Neural cell (in vitro differentiated cells): ENCODE measurements at regions not wholly inside any gene's neighbourhood (a gene's known extent, or its start where the extent isn't known, plus 50 kb on each side); places are given as distances from the start of the nearest gene placed in this dataset.

Experiments used
- H2AFZ ChIP-seq: fragments of 200-600, 300-800 bp; sonication (generic), shearing (Covaris generic); 2 replicates; pipeline ENCODE4 v1.6.0; 2014; ENCODE audit warnings: low read depth, mild to moderate bottlenecking, antibody characterized with exemption, low read length, moderate library complexity
- H3F3A ChIP-seq: fragments of 200-600 bp; shearing (Covaris generic); 2 replicates; pipeline ENCODE4 v1.6.1; 2016; ENCODE audit warnings: mild to moderate bottlenecking, moderate library complexity, mixed read lengths, antibody characterized with exemption, low read length; ENCODE audit not compliant: insufficient read depth, poor library complexity, severe bottlenecking
- H3K27ac ChIP-seq: fragments of 200-600, 300-800 bp; sonication (generic), shearing (Covaris generic); 2 replicates; pipeline ENCODE4 v1.5.1; 2014; ENCODE audit warnings: mild to moderate bottlenecking, low read length, moderate library complexity
- H3K27me3 ChIP-seq: fragments of 300-800, 200-600 bp; sonication (generic), shearing (Covaris generic); 2 replicates; pipeline ENCODE4 v1.6.0; 2014; ENCODE audit warnings: mild to moderate bottlenecking, low read depth, low read length, moderate library complexity; ENCODE audit not compliant: insufficient read depth
- H3K36me3 ChIP-seq: fragments of 300-800, 200-600 bp; sonication (generic), shearing (Covaris generic); 2 replicates; pipeline ENCODE4 v1.5.1; 2014; ENCODE audit warnings: mild to moderate bottlenecking, antibody characterized with exemption, low read length, moderate library complexity; ENCODE audit not compliant: insufficient read depth
- H3K4me2 ChIP-seq: fragments of 300-800, 200-600 bp; sonication (generic), shearing (Covaris generic); 2 replicates; pipeline ENCODE4 v1.6.0; 2014; ENCODE audit warnings: mild to moderate bottlenecking, low read length
- H3K4me3 ChIP-seq: fragments of 300-800, 200-600 bp; sonication (generic), shearing (Covaris generic); 2 replicates; pipeline ENCODE4 v1.5.1; 2014; ENCODE audit warnings: mild to moderate bottlenecking, low read length, moderate library complexity
- H3K79me2 ChIP-seq: fragments of 200-600 bp; shearing (Covaris generic); replicated peaks from 2 replicates; pipeline ENCODE4 v1.6.0; 2014; ENCODE audit warnings: mild to moderate bottlenecking, low read length, moderate library complexity; ENCODE audit not compliant: insufficient read depth
- H3K9ac ChIP-seq: fragments of 300-800, 200-600 bp; sonication (generic), shearing (Covaris generic); 2 replicates; pipeline ENCODE4 v1.6.1; 2016; ENCODE audit warnings: mild to moderate bottlenecking, low read length, mixed read lengths
- H3K9me2 ChIP-seq: fragments of 200-600 bp; shearing (Covaris generic); 2 replicates; pipeline ENCODE4 v1.6.1; 2016; ENCODE audit warnings: mild to moderate bottlenecking, low read length, mixed read lengths; ENCODE audit not compliant: insufficient read depth
- H3K9me3 ChIP-seq: fragments of 200-600, 300-800 bp; sonication (generic), shearing (Covaris generic); 2 replicates; pipeline ENCODE4 v1.6.1; 2016; ENCODE audit warnings: mild to moderate bottlenecking, mixed run types, low read length, moderate library complexity, mixed read lengths
- H4K20me1 ChIP-seq: fragments of 200-600 bp; shearing (Covaris generic); 2 replicates; pipeline ENCODE4 v1.6.1; 2016; ENCODE audit warnings: mild to moderate bottlenecking, mixed run types; ENCODE audit not compliant: insufficient read depth
- EP300 ChIP-seq: fragments of 450-650 bp; conservative IDR thresholded peaks from 2 replicates; pipeline ENCODE4 v1.6.1; 2014; ENCODE audit warnings: antibody characterized with exemption, mild to moderate bottlenecking, moderate library complexity; ENCODE audit not compliant: poor library complexity, severe bottlenecking
- EZH2 ChIP-seq: fragments of 200-600, 300-800 bp; shearing (Covaris generic), sonication (generic); IDR thresholded peaks from 2 replicates; pipeline ENCODE4 v1.6.1; 2014; ENCODE audit warnings: antibody characterized with exemption, low read length, borderline replicate concordance, mild to moderate bottlenecking; ENCODE audit not compliant: insufficient read depth, poor library complexity, severe bottlenecking
- MXI1 ChIP-seq: fragments of 450-650 bp; conservative IDR thresholded peaks from 2 replicates; pipeline ENCODE4 v1.6.1; 2014; ENCODE audit warnings: antibody characterized with exemption, mild to moderate bottlenecking; ENCODE audit not compliant: poor library complexity, severe bottlenecking
- POLR2AphosphoS5 ChIP-seq: IDR thresholded peaks from 2 replicates; pipeline ENCODE4 v1.6.1; 2012
- RAD21 ChIP-seq: fragments of 450-650 bp; conservative IDR thresholded peaks from 2 replicates; pipeline ENCODE4 v1.6.1; 2014; ENCODE audit warnings: antibody characterized with exemption, mild to moderate bottlenecking, moderate library complexity
- SMC3 ChIP-seq: fragments of 450-650 bp; conservative IDR thresholded peaks from 2 replicates; pipeline ENCODE4 v1.6.1; 2014; ENCODE audit warnings: antibody characterized with exemption, mild to moderate bottlenecking, moderate library complexity; ENCODE audit not compliant: poor library complexity
- TAF1 ChIP-seq: IDR thresholded peaks from 2 replicates; pipeline ENCODE4 v1.6.1; 2012; ENCODE audit warnings: low read depth
- TF ChIP-seq, protein P1 (sequence below): IDR thresholded peaks from 2 replicates; pipeline ENCODE4 v1.6.1; 2012; ENCODE audit warnings: borderline replicate concordance
- TF ChIP-seq, protein P2 (sequence below): fragments of 450-650 bp; IDR thresholded peaks from 2 replicates; pipeline ENCODE4 v1.5.1; 2014; ENCODE audit warnings: antibody characterized with exemption, mild to moderate bottlenecking, moderate library complexity; ENCODE audit not compliant: poor library complexity, severe bottlenecking

DNA sequence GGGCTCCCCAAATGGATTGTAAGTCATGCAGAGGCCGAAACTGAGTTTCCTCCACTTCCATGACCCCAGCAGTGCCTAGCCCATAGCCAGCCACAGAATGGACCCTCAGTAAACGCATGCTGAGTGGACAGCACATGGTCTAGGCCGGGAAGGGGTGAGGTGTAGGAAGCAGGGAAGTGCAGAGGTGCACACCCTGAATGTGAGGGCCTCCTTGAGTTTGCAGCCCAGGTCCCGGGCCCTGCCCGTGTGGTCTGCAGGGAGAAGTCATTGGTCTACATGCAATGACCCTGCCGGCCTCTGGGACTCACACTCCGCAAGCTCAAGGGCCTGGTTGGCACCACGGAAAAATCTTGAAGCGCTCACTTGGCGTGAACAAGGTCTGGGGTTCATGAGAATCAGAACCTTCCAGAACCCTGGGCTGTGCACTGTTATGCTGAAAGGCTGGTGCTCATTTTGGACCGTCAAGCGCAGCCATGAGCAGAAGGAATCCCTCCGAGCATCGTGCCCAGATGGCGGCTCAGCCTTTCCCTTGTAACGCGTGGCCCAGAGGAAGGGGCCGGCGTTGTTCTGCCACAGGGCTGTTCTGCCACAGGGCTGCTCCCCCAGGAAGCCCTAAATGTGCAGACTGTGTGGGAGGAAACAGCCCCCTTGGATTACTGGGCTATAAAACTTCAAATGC, 66.4 kb downstream of the PSMG1 start:
- TF ChIP-seq EP300, result no peak
- no peak for TF ChIP-seq TAF1
- TF ChIP-seq EZH2, result no peak
- no peak for TF ChIP-seq POLR2AphosphoS5
- TF ChIP-seq RAD21, result no peak
- no peak for TF ChIP-seq SMC3
- TF ChIP-seq, protein P1, sequence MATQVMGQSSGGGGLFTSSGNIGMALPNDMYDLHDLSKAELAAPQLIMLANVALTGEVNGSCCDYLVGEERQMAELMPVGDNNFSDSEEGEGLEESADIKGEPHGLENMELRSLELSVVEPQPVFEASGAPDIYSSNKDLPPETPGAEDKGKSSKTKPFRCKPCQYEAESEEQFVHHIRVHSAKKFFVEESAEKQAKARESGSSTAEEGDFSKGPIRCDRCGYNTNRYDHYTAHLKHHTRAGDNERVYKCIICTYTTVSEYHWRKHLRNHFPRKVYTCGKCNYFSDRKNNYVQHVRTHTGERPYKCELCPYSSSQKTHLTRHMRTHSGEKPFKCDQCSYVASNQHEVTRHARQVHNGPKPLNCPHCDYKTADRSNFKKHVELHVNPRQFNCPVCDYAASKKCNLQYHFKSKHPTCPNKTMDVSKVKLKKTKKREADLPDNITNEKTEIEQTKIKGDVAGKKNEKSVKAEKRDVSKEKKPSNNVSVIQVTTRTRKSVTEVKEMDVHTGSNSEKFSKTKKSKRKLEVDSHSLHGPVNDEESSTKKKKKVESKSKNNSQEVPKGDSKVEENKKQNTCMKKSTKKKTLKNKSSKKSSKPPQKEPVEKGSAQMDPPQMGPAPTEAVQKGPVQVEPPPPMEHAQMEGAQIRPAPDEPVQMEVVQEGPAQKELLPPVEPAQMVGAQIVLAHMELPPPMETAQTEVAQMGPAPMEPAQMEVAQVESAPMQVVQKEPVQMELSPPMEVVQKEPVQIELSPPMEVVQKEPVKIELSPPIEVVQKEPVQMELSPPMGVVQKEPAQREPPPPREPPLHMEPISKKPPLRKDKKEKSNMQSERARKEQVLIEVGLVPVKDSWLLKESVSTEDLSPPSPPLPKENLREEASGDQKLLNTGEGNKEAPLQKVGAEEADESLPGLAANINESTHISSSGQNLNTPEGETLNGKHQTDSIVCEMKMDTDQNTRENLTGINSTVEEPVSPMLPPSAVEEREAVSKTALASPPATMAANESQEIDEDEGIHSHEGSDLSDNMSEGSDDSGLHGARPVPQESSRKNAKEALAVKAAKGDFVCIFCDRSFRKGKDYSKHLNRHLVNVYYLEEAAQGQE, result no peak
- no peak for TF ChIP-seq MXI1
- TF ChIP-seq, protein P2, sequence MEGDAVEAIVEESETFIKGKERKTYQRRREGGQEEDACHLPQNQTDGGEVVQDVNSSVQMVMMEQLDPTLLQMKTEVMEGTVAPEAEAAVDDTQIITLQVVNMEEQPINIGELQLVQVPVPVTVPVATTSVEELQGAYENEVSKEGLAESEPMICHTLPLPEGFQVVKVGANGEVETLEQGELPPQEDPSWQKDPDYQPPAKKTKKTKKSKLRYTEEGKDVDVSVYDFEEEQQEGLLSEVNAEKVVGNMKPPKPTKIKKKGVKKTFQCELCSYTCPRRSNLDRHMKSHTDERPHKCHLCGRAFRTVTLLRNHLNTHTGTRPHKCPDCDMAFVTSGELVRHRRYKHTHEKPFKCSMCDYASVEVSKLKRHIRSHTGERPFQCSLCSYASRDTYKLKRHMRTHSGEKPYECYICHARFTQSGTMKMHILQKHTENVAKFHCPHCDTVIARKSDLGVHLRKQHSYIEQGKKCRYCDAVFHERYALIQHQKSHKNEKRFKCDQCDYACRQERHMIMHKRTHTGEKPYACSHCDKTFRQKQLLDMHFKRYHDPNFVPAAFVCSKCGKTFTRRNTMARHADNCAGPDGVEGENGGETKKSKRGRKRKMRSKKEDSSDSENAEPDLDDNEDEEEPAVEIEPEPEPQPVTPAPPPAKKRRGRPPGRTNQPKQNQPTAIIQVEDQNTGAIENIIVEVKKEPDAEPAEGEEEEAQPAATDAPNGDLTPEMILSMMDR, result no peak

DNA sequence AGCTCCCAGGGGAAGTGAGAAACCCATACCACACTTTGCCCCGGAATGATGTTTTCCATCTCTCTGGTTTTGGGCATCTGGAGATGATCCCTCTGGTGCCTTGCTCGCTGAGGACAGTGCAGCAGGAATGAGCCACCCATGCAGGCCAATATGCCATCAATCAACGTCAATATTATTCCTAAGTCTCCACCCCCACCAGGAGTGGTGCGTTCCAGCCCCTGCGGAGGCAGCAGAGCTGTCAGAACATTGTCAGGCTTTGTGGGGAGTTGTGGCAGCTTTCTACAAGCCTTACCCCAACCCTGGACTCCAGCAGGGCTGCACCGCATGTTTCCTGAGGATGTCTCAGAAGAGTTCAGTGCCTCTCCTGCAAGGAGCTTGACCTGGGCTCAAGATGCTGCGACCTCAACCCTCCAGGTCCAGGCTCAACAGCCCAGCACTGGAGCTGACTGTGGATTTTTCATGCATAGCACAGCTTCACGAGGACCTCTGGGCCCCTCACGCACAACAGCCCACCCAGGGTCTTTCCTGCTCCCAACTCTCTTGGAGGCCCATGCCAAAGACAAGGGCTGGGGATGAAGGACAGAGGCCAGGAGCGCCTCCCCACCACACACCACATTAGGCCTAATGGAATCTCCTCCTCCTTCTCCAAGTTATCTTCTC, 67.5 kb downstream of the PSMG1 start:
- Histone ChIP-seq H3K9me2 (no peaks in the 10 kb centered on the region), H2AFZ (no peak overlapping the region), H3K27me3 (no peaks in the 10 kb centered on the region), H3F3A (no peaks in the 10 kb centered on the region), H4K20me1 (no peaks in the 10 kb centered on the region), H3K9ac (no peak overlapping the region), H3K36me3 (no peaks in the 10 kb centered on the region), H3K79me2 (no peaks in the 10 kb centered on the region), H3K9me3 (no peaks in the 10 kb centered on the region), H3K4me2 (no peak overlapping the region), H3K27ac (no peak overlapping the region), H3K4me3 (no peak overlapping the region)
- TF ChIP-seq MXI1 (no peak), SMC3 (no peak), POLR2AphosphoS5 (no peak), EZH2 (no peak), RAD21 (no peak), TAF1 (no peak)
- TF ChIP-seq, protein P2, result no peak
- TF ChIP-seq, protein P1, result no peak

More for the DNA sequence above, 66.4 kb downstream of the PSMG1 start:
- Histone ChIP-seq H3K27ac (no peak overlapping the region), H3F3A (no peaks in the 10 kb centered on the region), H2AFZ (no peak overlapping the region), H3K9me2 (no peaks in the 10 kb centered on the region), H3K79me2 (no peaks in the 10 kb centered on the region), H3K36me3 (no peaks in the 10 kb centered on the region), H4K20me1 (no peaks in the 10 kb centered on the region), H3K9me3 (peaks cover 2% of the 10 kb centered on the region), H3K4me2 (no peak overlapping the region), H3K9ac (no peak overlapping the region), H3K27me3 (no peaks in the 10 kb centered on the region), H3K4me3 (no peak overlapping the region)
